ENCODE measurements at regions not wholly inside any gene's neighbourhood (a gene's known extent, or its start where the extent isn't known, plus 50 kb on each side); places are given as distances from the start of the nearest gene placed in this dataset.

GRCh38 chr22:49490692-49491091 lies 337.0 kb downstream of the BRD1 start:
- no peak for DNase-seq (ENCODE audit: low spot score)

- DNase-seq (ENCODE audit: low spot score) = no peak
Observed at GRCh38 chr22:49489821-49490220, 337.9 kb downstream of the BRD1 start.

DNA sequence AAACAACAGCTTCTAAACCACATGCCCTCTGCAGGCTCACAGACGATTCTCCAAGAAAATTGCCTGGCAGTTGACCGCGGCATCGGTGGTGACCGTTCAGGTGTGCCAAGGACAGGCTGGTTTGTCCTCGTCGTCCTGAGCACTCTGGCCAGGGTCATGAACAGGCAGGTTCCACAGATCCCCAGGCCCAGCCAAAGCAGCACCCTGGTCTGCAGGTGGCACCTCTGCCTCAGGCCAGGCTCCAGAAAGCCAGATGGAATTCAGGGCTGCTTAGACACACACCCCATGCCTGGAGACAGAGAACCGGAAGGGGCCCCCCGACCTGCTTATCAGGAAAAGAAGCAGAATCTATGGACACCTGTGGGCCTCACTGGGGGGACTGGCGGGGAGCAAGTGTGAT lies 338.7 kb downstream of the BRD1 start:
- no peak for DNase-seq (ENCODE audit: low spot score)

GRCh38 chr22:49487950-49488349 lies 339.7 kb downstream of the BRD1 start:
- DNase-seq (ENCODE audit: low spot score) = peak; percentile 30

- DNase-seq (ENCODE audit: low spot score) = no peak
Observed at GRCh38 chr22:49486225-49486624, 341.4 kb downstream of the BRD1 start.

- no peak for DNase-seq (ENCODE audit: low spot score)
Observed at GRCh38 chr22:49483946-49484345, 343.7 kb downstream of the BRD1 start.

DNA sequence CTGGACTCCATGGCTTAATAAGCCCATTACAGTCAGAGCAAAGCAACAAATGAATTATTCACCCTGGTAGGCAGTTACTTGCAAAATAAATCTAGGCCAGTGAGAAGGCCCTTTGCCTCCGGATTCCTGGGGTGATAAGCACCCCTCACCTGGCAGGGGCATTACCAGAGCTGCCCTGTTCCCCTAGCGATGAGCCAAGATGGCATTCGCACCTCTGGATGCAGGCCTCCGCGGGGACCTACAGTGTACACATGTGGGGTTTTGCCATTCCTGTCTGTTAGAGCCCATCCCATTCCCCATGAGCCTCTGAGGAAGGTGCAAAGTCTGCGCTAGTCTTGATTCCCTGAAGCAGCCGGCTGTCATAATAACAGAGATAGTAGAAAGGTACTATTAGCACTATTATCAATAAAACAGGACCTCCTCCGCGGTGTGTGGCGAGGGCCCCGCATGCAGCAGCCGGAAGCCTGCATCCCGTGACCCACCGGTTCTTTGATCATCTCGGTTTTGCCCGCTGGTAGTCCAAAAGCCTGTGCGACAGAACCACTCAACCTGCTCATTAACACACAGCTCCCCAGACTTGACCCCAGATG lies 344.3 kb downstream of the BRD1 start:
- no peak for DNase-seq (ENCODE audit: low spot score)

GRCh38 chr22:49482811-49483210 lies 344.9 kb downstream of the BRD1 start:
- DNase-seq (ENCODE audit: low spot score) = no peak

DNA sequence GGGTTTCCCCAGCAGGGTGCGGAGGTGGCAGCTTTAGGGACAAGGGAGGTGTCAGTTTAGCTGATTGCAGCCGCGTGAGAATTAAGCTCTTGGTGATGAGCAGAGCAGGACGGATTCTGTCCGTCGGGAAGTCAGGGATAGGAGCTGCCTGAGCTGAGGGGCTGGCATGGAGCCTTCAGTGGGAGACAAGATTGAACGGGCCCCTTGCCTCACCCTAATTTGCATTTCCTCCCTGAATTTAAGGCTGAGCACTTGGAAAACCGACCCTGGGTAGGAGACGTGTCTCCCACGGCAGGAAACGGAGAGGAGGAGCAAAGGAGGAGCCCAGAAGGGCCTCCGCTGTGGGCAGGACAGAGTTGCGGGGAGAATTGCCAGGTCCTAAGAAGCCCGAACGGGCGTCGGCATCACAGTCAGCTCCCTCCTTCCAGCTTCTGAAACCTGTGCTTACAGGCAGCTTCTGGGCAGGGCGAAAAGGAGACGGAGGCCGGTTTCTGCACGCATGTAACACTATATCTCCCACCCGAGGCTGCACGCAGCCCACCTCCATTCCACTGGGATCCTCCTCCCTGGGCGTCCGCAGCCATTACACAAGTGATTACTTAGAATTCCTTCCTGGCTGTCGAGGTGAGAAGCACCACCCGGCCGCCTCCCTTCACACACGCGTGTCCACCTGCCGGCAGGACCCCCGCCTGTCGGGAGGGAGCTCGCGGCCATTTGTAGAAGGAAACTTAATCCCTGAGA lies 345.8 kb downstream of the BRD1 start:
- DNase-seq (ENCODE audit: low spot score) = peak; percentile 93

DNA sequence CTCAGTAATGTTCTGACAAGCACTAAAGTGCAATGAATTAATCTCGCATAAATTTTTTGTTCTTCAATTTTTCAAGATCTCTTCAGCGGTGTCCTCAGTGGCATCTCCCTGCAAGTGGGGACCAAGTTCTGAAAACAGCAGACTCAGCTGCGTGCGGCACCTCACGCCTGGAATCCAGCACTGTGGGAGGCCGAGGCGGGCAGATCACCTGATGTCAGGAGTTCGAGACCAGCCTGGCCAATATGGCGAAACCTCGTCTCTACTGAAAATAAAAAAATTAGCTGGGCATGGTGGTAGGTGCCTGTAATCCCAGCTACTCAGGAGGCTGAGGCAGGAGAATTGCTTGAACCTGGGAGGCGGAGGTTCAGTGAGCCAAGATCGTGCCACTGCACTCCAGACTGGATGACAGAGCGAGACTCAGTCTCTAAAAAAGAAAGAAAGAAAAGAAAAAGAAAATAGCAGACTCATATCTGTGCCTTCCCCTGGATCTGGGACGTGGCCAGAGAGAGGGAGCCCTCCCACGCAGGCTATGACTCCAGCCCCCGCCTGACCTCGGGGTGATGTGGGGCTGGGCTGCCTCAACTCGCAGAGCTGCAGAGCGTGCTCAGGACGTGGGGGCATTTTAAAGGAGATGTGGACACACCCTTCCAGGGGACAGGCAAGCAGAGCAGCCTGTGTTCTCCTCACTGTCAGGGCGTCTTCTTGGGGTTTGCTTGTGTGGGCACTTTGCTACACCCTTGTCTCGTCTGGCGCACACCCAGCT lies 346.6 kb downstream of the BRD1 start:
- peak; percentile 76 for DNase-seq (ENCODE audit: low spot score)

- peak; percentile 22 for DNase-seq (ENCODE audit: low spot score)
Observed at GRCh38 chr22:49480331-49480730, 347.3 kb downstream of the BRD1 start.

GRCh38 chr22:49479566-49479965 lies 348.1 kb downstream of the BRD1 start:
- DNase-seq (ENCODE audit: low spot score) = no peak

- no peak for DNase-seq (ENCODE audit: low spot score)
Observed at GRCh38 chr22:49476800-49477400, 350.8 kb downstream of the BRD1 start.

DNA sequence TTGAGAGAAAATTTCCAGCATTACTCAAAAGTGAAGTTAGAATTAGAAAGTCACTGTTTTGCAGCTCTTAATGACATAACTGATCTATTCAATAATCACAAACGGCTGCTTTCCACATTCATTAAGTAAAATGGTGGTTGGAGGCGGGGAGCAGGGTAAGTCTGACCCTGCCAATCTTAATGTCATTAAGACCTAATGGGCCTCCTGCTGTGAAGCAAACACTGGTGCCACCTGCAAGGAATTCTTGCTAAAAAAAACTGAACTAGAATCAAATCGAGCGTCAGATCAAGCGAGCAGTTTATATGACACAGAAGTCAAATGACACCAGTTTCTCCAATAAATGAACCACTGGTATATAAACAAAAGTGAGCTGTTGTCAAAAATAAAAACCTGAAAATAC lies 351.5 kb downstream of the BRD1 start:
- no peak for DNase-seq (ENCODE audit: low spot score)

GRCh38 chr22:49475253-49475652 lies 352.4 kb downstream of the BRD1 start:
- no peak for DNase-seq (ENCODE audit: low spot score)

GRCh38 chr22:49473286-49473685 lies 354.4 kb downstream of the BRD1 start:
- DNase-seq (ENCODE audit: low spot score) = no peak

DNA sequence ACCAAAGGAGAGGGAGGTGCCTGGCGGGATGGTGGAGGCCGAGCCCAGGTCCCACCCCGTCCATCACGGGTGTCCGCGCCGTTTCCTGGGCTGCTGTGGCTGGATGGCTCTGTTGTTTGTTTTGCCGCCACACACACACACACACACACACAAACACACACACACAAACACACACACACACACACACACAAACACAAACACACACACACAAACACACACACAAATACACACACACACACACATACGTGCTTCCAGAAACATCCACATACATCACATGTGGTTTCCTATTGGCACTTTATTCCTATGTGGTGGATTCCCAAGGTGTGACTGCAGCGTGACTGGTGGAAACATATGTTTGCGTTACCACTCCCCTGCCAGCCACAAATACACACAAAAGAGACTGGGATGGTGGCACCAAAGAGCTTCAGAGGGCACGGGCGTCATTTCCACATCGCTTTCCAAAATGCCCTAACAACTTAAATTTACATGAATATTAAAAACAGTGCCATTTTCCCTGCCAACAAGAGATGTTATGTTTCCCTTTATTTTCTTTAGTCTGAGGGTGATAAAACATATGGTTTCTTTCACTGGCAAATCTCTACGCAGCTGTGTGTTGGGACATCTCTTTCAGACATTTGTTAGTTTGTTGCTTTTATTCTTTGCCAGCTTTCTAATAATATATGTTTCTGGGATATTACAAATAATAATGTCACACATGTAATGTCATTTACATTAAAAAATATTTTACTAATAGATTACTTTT lies 356.8 kb downstream of the BRD1 start:
- peak; percentile 63 for DNase-seq (ENCODE audit: low spot score)

GRCh38 chr22:49469896-49470740 lies 357.6 kb downstream of the BRD1 start:
- no peak for DNase-seq (ENCODE audit: low spot score)

DNA sequence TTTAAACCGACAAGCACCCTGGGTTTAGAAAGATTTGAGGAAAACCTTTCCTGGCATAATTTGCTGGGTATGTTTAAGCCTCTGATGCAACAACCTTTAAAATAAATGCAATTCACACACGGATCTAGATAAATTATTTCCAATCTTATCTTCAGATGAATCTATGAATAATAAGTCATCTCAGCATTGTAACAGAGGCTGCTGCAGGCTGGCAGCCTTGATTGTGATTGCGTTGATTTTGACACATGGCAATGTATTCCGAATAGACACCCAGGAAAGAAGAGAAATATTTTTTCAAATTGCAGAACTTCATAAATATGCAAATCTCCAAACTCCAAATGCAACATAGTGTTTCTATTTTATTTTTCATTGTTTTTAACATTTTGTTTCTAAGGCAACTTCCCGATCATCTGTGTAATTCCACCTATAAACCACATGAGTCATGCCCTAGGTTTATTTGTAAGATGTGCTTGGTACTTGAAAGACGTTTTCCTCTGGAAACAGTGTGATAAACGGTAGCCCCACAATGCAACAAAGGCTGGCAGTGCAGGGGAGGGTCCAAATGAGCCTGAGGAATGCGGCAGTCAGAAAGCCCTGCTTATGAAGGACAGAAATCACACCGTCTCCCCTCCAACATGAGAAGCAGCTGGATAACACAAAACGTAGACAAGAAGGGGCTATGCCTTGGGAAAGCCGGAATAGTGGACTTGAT lies 359.0 kb downstream of the BRD1 start:
- peak; percentile 78 for DNase-seq (ENCODE audit: low spot score)

Data from umbilical cord (tissue), 1 donor.